Kidney (tissue), 13 donors: ENCODE measurements at regions not wholly inside any gene's neighbourhood (a gene's known extent, or its start where the extent isn't known, plus 50 kb on each side); places are given as distances from the start of the nearest gene placed in this dataset.

Experiments used
- DNase-seq, 5 donors: peaks; one replicate each; pipeline ENCODE4 v3.0.0-alpha.2; 2013 to 2020
- FAIRE-seq: peaks from 2 replicates; lab custom pipeline; 2012; peaks lifted over from hg19 to GRCh38; lab: Jason Lieb, UNC
- H3K27ac ChIP-seq, 2 donors: one replicate each; pipeline ENCODE4 v1.7.0; 2013; ENCODE audit warnings: low read depth in 2 of 2, low read length in 2 of 2, inconsistent platforms in 1 of 2
- H3K27me3 ChIP-seq: one replicate; pipeline ENCODE4 v1.7.1; 2013; ENCODE audit warnings: low read length, inconsistent platforms; ENCODE audit not compliant: control insufficient read depth, insufficient read depth
- H3K36me3 ChIP-seq, 3 donors: one replicate each; pipeline versions ENCODE4 v1.7.0 to v1.7.1; 2013; ENCODE audit warnings: low read length in 3 of 3, control low read depth in 1 of 3, inconsistent platforms in 1 of 3; ENCODE audit not compliant: insufficient read depth in 3 of 3, control insufficient read depth in 2 of 3
- H3K4me1 ChIP-seq, 3 donors: one replicate each; pipeline versions ENCODE4 v1.7.0 to v1.7.1; 2013; ENCODE audit warnings: low read length in 3 of 3, inconsistent platforms in 1 of 3, low read depth in 1 of 3; ENCODE audit not compliant: control insufficient read depth in 2 of 3, insufficient read depth in 2 of 3
- H3K4me3 ChIP-seq, 3 donors: one replicate each; pipeline versions ENCODE4 v1.7.0 to v1.8.1; 2013; ENCODE audit warnings: low read length in 3 of 3, control low read depth in 1 of 3, inconsistent platforms in 1 of 3
- H3K9ac ChIP-seq, 3 donors: one replicate each; pipeline versions ENCODE4 v1.7.0 to v1.7.1; 2013; ENCODE audit warnings: low read length in 3 of 3, control low read depth in 1 of 3, inconsistent platforms in 1 of 3
- H3K9me3 ChIP-seq, 3 donors: one replicate each; pipeline versions ENCODE4 v1.7.0 to v1.7.1; 2013; ENCODE audit warnings: low read length in 3 of 3, control low read depth in 1 of 3, inconsistent platforms in 1 of 3; ENCODE audit not compliant: control insufficient read depth in 2 of 3, insufficient read depth in 1 of 3
- CTCF ChIP-seq: IDR thresholded peaks from 3 replicates; pipeline ENCODE4 v1.5.1; 2012; ENCODE audit warnings: mild to moderate bottlenecking, moderate library complexity, borderline replicate concordance; ENCODE audit not compliant: insufficient read depth; ENCODE audit errors: extremely low read depth
- intact Hi-C: fragments of 100-400 bp; cut with DNase I; formaldehyde crosslinking; loops from one replicate; pipeline ENCODE4 v1.11.1; 2022
- donor health status: control.
- donor health status: control.
- donor health status: control.
- donor health status: control.
- donor health status: control.
- donor health status: DM: yes; HTN: yes; CAD: no.
- donor health status: Normal renal cell carcinoma (clear cell type).

GRCh38 chr16:73614131-73614530 lies 566.2 kb upstream of the ZFHX3 start:
- Histone ChIP-seq H3K27ac (no peak overlapping the region), H3K9ac (no peak overlapping the region), H3K4me3 (no peak overlapping the region), H3K4me1 (no peaks in the 10 kb centered on the region), H3K36me3 (no peaks in the 10 kb centered on the region), H3K27me3 (peaks cover 15% of the 10 kb centered on the region), H3K9me3 (no peaks in the 10 kb centered on the region)
- DNase-seq (no peak), FAIRE-seq (no peak)
- no peak for TF ChIP-seq CTCF
- intact Hi-C loops = no loop called here

GRCh38 chr16:73610605-73611156 lies 562.8 kb upstream of the ZFHX3 start:
- no peak for TF ChIP-seq CTCF
- Histone ChIP-seq H3K36me3 (no peaks in the 10 kb centered on the region), H3K4me1 (no peaks in the 10 kb centered on the region), H3K9ac (no peak overlapping the region), H3K4me3 (no peak overlapping the region), H3K27me3 (peaks cover 15% of the 10 kb centered on the region), H3K9me3 (no peaks in the 10 kb centered on the region), H3K27ac (no peak overlapping the region)
- DNase-seq (peak in 1 of 5 donors; percentile 14), FAIRE-seq (no peak)
- intact Hi-C loops = no loop called here

GRCh38 chr16:73610160-73610559 lies 562.2 kb upstream of the ZFHX3 start:
- Histone ChIP-seq H3K4me1 (no peaks in the 10 kb centered on the region), H3K4me3 (no peak overlapping the region), H3K27me3 (peaks cover 15% of the 10 kb centered on the region), H3K9ac (no peak overlapping the region), H3K9me3 (no peaks in the 10 kb centered on the region), H3K27ac (no peak overlapping the region), H3K36me3 (no peaks in the 10 kb centered on the region)
- DNase-seq = no peak
- intact Hi-C loops = no loop called here
- FAIRE-seq = no peak
- TF ChIP-seq CTCF = no peak

GRCh38 chr16:73608911-73609310 lies 561.0 kb upstream of the ZFHX3 start:
- no peak for TF ChIP-seq CTCF
- no peak for FAIRE-seq
- no peak overlapping the region for H3K4me3 ChIP-seq
- no peak for DNase-seq
- H3K27me3 ChIP-seq = peaks cover 15% of the 10 kb centered on the region
- no peaks in the 10 kb centered on the region for H3K36me3 ChIP-seq
- H3K27ac ChIP-seq = no peak overlapping the region
- H3K4me1 ChIP-seq = no peaks in the 10 kb centered on the region
- intact Hi-C loops = no loop called here
- no peak overlapping the region for H3K9ac ChIP-seq
- no peaks in the 10 kb centered on the region for H3K9me3 ChIP-seq
